SK-N-SH treated with all-trans-retinoic acid at 6 μM for 48 hours (cell line): ENCODE measurements at regions not wholly inside any gene's neighbourhood (a gene's known extent, or its start where the extent isn't known, plus 50 kb on each side); places are given as distances from the start of the nearest gene placed in this dataset.
"Not testable (repeated sequence)": the region's sequence is repeated elsewhere in the genome, so short reads cannot be mapped to it uniquely, and the experiment has no call there.

Experiments
- ISL1 ChIP-seq: fragments of 250-450 bp; sonication (Bioruptor Pico); IDR thresholded peaks from 2 replicates; pipeline ENCODE4 v2.1.2; 2022; ENCODE audit warnings: mild to moderate bottlenecking, moderate library complexity
- OSR1 ChIP-seq: fragments of 250-450 bp; sonication (Bioruptor Pico); IDR thresholded peaks from 2 replicates; pipeline ENCODE4 v1.8.0; 2022; ENCODE audit warnings: moderate library complexity, mild to moderate bottlenecking, inconsistent platforms
- ZFP30 ChIP-seq: fragments of 450-650 bp; formaldehyde crosslinking; IDR thresholded peaks from 2 replicates; pipeline ENCODE4 v1.5.0; 2022; ENCODE audit warnings: mild to moderate bottlenecking, moderate library complexity

DNA sequence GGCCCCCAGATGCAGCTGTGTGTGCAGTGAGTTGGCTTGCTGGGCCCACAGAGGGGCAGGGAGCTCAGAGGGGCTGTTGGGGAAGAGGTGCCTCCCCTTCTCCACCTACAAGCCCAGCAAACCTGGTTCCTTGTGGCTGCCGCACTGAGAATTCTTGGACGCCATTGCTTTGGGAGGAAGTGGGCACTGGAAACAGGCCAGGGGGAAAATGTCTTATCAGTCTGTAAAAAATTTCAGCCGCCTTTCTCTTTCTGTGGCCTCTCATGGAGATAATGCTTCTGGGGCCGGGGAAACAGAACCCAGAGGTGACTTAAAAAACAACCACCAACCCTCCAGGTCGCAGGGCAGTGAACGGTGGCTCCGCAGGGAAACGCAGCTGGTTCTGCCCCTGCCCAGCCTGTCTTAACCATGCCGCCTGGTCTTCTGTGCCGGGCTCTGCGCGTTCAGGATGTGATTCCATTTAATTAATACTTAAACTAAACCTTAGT is 167.7 kb downstream of the LAT start:
- not testable (repeated sequence) for TF ChIP-seq OSR1, ISL1, ZFP30 (CRISPR knock-in tag)
